ENCODE measurements at regions not wholly inside any gene's neighbourhood (a gene's known extent, or its start where the extent isn't known, plus 50 kb on each side); places are given as distances from the start of the nearest gene placed in this dataset.
"Not testable (repeated sequence)": the region's sequence is repeated elsewhere in the genome, so short reads cannot be mapped to it uniquely, and the experiment has no call there.

DNA sequence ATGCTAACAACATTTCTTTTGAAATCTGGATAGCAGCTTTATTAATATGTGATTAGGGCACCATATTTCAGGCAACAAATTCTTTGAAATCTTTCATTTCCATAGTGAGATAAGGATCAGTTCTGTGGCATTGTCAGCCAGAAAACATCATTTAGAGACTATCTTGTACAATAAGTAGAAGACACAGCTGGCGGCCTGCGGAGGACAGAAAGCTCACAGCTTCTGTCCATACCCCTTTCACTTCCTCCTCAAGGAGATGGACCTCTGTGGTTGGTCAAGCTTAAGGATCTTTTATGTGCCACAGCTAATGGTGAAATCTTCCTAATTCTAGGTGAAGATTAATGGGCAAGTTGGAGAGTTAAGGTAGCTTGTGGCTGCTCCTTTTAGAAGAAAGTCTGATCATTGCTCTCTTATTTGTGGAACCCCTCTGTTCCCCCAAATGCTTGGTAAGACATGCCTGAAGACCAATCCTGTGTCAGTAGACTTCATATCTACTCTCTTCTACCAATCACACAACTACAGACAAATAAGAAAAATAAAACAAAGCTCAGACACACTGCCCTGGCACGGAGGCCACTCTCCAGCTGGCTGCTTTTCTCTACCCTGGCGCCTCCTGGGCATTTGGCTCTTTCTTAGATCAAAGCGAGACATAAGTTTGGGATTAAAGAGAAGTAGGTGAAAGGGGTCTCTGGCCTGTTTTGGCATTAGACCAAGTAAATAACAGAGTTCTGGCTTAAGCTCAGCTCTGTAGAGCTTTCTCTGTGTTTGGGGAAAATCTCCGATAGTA, 5298.2 kb upstream of the TPTE start:
- in situ Hi-C loops (cut with MboI); H4K20me1 ChIP-seq (ENCODE audit: control insufficient read depth, insufficient read depth); H3K4me3 ChIP-seq; H3K4me1 ChIP-seq (ENCODE audit: control insufficient read depth, insufficient read depth, low read length); SMC1A ChIA-PET (ENCODE audit: uncharacterized antibody, unreplicated experiment); RAD21 ChIA-PET (ENCODE audit: unreplicated experiment); ATAC-seq; H3K9ac ChIP-seq (ENCODE audit: control insufficient read depth, insufficient read depth, low read length); H3K27ac ChIP-seq (ENCODE audit: control insufficient read depth, insufficient read depth); H3K27me3 ChIP-seq (replicated peaks in 1 of 2; ENCODE audit: control insufficient read depth in 2 of 2, insufficient read depth in 2 of 2, low read length in 1 of 2); intact Hi-C loops (cut with micrococcal nuclease; ENCODE audit: unreplicated experiment); H2AFZ ChIP-seq (ENCODE audit: control insufficient read depth, low read depth, low read length); BruUV-seq (replicated peaks); H3K36me3 ChIP-seq (ENCODE audit: control insufficient read depth in 2 of 2, insufficient read depth in 2 of 2, low read length in 1 of 2); H3K9me3 ChIP-seq (replicated peaks; ENCODE audit: control insufficient read depth, insufficient read depth, low read length); FAIRE-seq; H3K4me2 ChIP-seq (ENCODE audit: control insufficient read depth, insufficient read depth); DNase-seq (ENCODE audit: low read depth, low spot score); H3K79me2 ChIP-seq (ENCODE audit: control insufficient read depth, insufficient read depth, low read length); POLR2A ChIA-PET; CTCF ChIA-PET: not testable (repeated sequence)
- 24% methylated on average over 6 of the region's 6 CpGs for WGBS (ENCODE audit: insufficient coverage, insufficient replicate concordance, low lambda C conversion rate, missing lambda C conversion rate)

DNA sequence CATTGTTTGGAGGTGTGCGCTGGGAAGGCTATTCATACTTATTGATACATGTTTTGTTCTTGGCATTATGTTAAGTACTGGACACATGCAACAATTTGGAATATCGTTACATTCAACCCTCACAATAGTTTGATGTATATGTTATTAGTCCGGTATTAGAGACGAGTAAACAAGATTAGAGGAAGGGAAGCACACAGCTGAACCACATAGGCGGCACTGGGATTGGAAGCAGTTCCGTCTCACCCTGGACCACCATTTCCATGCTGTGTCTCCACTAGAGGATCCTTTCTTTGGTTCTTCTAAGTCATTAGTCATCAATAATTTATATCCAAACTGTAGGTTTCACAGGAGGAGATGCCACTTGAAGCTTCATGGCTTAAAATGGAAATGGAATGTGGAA, 5297.2 kb upstream of the TPTE start:
- H3K4me2 ChIP-seq (ENCODE audit: control insufficient read depth, insufficient read depth); H3K27me3 ChIP-seq (replicated peaks in 1 of 2; ENCODE audit: control insufficient read depth in 2 of 2, insufficient read depth in 2 of 2, low read length in 1 of 2); ATAC-seq; H3K4me1 ChIP-seq (ENCODE audit: control insufficient read depth, insufficient read depth, low read length); POLR2A ChIA-PET; H3K9ac ChIP-seq (ENCODE audit: control insufficient read depth, insufficient read depth, low read length); H2AFZ ChIP-seq (ENCODE audit: control insufficient read depth, low read depth, low read length); H3K79me2 ChIP-seq (ENCODE audit: control insufficient read depth, insufficient read depth, low read length); DNase-seq (ENCODE audit: low read depth, low spot score); intact Hi-C loops (cut with micrococcal nuclease; ENCODE audit: unreplicated experiment); BruUV-seq (replicated peaks); H3K27ac ChIP-seq (ENCODE audit: control insufficient read depth, insufficient read depth); FAIRE-seq; SMC1A ChIA-PET (ENCODE audit: uncharacterized antibody, unreplicated experiment); H3K4me3 ChIP-seq; RAD21 ChIA-PET (ENCODE audit: unreplicated experiment); CTCF ChIA-PET; H3K9me3 ChIP-seq (replicated peaks; ENCODE audit: control insufficient read depth, insufficient read depth, low read length); H4K20me1 ChIP-seq (ENCODE audit: control insufficient read depth, insufficient read depth); in situ Hi-C loops (cut with MboI); H3K36me3 ChIP-seq (ENCODE audit: control insufficient read depth in 2 of 2, insufficient read depth in 2 of 2, low read length in 1 of 2): not testable (repeated sequence)
- WGBS (ENCODE audit: insufficient coverage, insufficient replicate concordance, low lambda C conversion rate, missing lambda C conversion rate) = 40% methylated on average over 6 of the region's 6 CpGs

DNA sequence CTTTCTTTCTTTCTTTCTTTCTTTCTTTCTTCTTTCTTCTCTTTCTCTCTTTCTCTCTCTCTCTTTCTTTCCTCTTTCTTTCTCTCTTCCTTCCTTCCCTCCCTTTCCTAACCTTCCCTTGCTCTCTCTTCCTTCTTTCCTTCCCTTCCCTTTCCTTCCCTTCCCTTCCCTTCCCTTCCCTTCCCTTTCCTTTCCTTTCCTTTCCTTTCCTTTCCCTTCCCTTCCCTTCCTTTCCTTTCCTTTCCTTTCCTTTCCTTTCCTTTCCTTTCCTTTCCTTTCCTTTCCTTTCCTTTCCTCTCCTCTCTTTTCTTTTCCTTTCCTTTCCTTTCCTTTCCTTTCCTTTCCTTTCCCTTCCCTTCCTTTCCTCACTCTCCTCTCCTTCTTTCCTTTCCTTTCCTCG, 5294.1 kb upstream of the TPTE start:
- H3K4me1 ChIP-seq (ENCODE audit: control insufficient read depth, insufficient read depth, low read length); H3K79me2 ChIP-seq (ENCODE audit: control insufficient read depth, insufficient read depth, low read length); RAD21 ChIA-PET (ENCODE audit: unreplicated experiment); intact Hi-C loops (cut with micrococcal nuclease; ENCODE audit: unreplicated experiment); H4K20me1 ChIP-seq (ENCODE audit: control insufficient read depth, insufficient read depth); CTCF ChIA-PET; FAIRE-seq; H3K9me3 ChIP-seq (replicated peaks; ENCODE audit: control insufficient read depth, insufficient read depth, low read length); H3K27me3 ChIP-seq (replicated peaks in 1 of 2; ENCODE audit: control insufficient read depth in 2 of 2, insufficient read depth in 2 of 2, low read length in 1 of 2); H3K36me3 ChIP-seq (ENCODE audit: control insufficient read depth in 2 of 2, insufficient read depth in 2 of 2, low read length in 1 of 2); SMC1A ChIA-PET (ENCODE audit: uncharacterized antibody, unreplicated experiment); in situ Hi-C loops (cut with MboI); H3K4me2 ChIP-seq (ENCODE audit: control insufficient read depth, insufficient read depth); ATAC-seq; POLR2A ChIA-PET; H3K27ac ChIP-seq (ENCODE audit: control insufficient read depth, insufficient read depth); BruUV-seq (replicated peaks); DNase-seq (ENCODE audit: low read depth, low spot score); H3K9ac ChIP-seq (ENCODE audit: control insufficient read depth, insufficient read depth, low read length); H2AFZ ChIP-seq (ENCODE audit: control insufficient read depth, low read depth, low read length); H3K4me3 ChIP-seq: not testable (repeated sequence)
- WGBS (ENCODE audit: insufficient coverage, insufficient replicate concordance, low lambda C conversion rate, missing lambda C conversion rate) = 0% methylated on average over 1 of the region's 1 CpG

- H3K79me2 ChIP-seq (ENCODE audit: control insufficient read depth, insufficient read depth, low read length); CTCF ChIA-PET: not testable (repeated sequence)
These were observed 5290.8 kb upstream of the TPTE start for GRCh38 chr21:5230561-5230960.

More at GRCh38 chr21:5230561-5230960, 5290.8 kb upstream of the TPTE start:
- H4K20me1 ChIP-seq (ENCODE audit: control insufficient read depth, insufficient read depth); H3K27ac ChIP-seq (ENCODE audit: control insufficient read depth, insufficient read depth); DNase-seq (ENCODE audit: low read depth, low spot score); SMC1A ChIA-PET (ENCODE audit: uncharacterized antibody, unreplicated experiment); ATAC-seq; H3K27me3 ChIP-seq (replicated peaks in 1 of 2; ENCODE audit: control insufficient read depth in 2 of 2, insufficient read depth in 2 of 2, low read length in 1 of 2); H2AFZ ChIP-seq (ENCODE audit: control insufficient read depth, low read depth, low read length); BruUV-seq (replicated peaks); intact Hi-C loops (cut with micrococcal nuclease; ENCODE audit: unreplicated experiment); H3K4me1 ChIP-seq (ENCODE audit: control insufficient read depth, insufficient read depth, low read length); H3K4me3 ChIP-seq; RAD21 ChIA-PET (ENCODE audit: unreplicated experiment); H3K9ac ChIP-seq (ENCODE audit: control insufficient read depth, insufficient read depth, low read length); POLR2A ChIA-PET; H3K4me2 ChIP-seq (ENCODE audit: control insufficient read depth, insufficient read depth); FAIRE-seq; in situ Hi-C loops (cut with MboI); H3K36me3 ChIP-seq (ENCODE audit: control insufficient read depth in 2 of 2, insufficient read depth in 2 of 2, low read length in 1 of 2); H3K9me3 ChIP-seq (replicated peaks; ENCODE audit: control insufficient read depth, insufficient read depth, low read length): not testable (repeated sequence)
- WGBS (ENCODE audit: insufficient coverage, insufficient replicate concordance, low lambda C conversion rate, missing lambda C conversion rate) = 23% methylated on average over 4 of the region's 4 CpGs
